Left ventricle myocardium superior (tissue), 1 donor: ENCODE measurements at regions not wholly inside any gene's neighbourhood (a gene's known extent, or its start where the extent isn't known, plus 50 kb on each side); places are given as distances from the start of the nearest gene placed in this dataset.

Source experiments
- ATAC-seq: fragments of 200-7000 bp; cut with Tn5 transposase; one replicate; pipeline ENCODE4 v1.9.1; 2020; ENCODE audit warnings: mild to moderate bottlenecking, moderate library complexity
- DNase-seq: peaks from one replicate; pipeline ENCODE4 v3.0.0-alpha.2; 2020
- intact Hi-C: fragments of 100-400 bp; cut with micrococcal nuclease; formaldehyde crosslinking; loops from one replicate; pipeline ENCODE4 v1.11.0; 2022
- donor health status: DM: no; HTN: yes; CAD: no; lungs with severe emphysema.

DNA sequence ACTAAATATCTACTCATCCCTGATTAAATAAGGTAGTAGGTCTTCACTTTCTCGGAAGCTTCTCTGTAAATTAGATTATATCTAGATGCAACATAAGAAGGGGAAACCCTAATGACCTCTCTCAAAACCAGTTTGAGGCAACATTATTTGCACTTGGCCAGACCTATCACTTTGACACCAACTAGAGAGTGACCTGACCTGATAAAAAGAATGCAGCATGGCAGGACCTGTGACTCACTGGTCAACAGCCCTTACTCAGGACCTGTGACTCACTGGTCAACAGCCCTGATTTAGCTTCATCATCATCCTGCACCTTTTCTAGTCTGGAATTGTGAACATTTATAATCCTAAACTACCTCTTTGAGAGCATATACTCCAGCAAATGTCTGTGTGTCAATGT lies 1957.7 kb upstream of the CELF4 start:
- ATAC-seq = no peak
- intact Hi-C loops = no loop called here
- DNase-seq = no peak

DNA sequence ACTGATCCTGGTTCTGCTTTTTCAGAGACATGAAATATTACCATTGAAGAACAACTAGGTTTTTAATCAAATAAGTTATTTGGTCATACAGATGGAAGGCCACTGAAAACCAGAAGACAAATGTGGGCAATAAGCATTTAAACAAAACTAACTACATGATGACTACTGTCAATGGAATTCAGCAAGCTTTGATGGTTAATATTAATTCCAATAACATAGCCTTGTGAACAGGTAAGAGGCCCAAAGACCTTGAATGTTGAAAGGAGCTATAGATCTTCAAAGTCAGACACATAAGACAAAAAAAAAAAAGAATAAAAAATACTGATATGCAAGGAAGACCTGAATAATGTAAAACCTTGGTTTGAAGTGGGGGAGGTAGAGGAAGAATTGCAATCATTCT lies 1955.6 kb upstream of the CELF4 start:
- DNase-seq (no peak), ATAC-seq (no peak)
- intact Hi-C loops = no loop called here

DNA sequence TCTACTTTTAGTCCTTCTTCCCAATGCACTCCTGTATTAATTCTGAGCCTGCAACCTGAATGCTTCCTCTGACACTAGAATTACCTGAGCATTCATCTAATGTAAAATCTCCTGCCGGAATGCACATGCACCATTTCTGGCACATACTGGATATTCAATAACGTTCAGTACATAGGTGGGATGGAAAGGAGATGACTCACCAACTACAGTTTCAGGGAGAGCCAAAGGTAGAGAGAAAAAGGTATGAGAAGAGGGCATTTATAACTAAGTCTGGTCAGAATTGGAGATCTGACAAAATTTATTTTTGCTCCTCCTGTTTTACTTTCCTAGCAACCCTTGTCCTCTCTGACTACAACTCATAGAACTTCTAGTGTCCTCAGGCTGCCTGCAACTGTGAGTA lies 1954.1 kb upstream of the CELF4 start:
- intact Hi-C loops = no loop called here
- DNase-seq = no peak
- no peak for ATAC-seq

DNA sequence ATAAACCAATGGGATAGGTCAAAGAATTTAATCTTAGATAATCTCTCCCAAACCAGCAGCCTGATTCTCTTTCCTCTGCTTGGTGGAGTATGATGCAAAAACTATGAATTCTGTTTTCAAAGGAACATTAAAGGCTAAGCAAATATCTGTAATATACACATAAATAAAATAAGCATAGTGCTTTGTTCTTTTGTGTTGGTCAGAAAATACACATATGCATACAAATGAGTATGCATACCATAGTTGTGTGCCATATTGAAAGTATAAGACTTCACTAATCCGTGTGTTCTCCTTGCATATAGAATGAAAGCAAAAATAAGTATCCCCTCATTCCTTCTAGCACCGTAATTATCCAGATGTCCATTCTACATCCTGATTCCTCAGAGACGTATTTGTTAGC lies 1949.7 kb upstream of the CELF4 start:
- ATAC-seq (no peak), DNase-seq (no peak)
- intact Hi-C loops = no loop called here

DNA sequence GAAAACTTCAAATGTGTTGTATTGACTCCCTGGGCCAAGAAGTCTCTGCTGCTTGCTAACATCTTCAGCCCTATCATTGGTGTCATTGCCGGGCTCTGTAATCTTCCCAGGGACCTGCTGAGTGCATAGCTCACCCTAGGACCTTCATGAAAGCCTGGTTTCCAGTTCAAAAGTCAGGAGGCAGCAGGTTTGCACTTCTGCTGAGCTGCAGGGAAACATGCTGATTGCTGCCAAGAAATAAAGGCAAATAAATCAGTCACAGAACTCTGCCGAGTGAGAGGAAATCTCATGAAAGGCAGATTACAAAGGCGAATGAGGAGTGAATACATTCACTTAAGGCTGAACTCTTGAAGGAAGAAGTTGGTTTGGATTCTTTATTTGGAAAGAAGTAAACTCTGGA lies 1947.6 kb upstream of the CELF4 start:
- no peak for ATAC-seq
- DNase-seq = no peak
- intact Hi-C loops = no loop called here

DNA sequence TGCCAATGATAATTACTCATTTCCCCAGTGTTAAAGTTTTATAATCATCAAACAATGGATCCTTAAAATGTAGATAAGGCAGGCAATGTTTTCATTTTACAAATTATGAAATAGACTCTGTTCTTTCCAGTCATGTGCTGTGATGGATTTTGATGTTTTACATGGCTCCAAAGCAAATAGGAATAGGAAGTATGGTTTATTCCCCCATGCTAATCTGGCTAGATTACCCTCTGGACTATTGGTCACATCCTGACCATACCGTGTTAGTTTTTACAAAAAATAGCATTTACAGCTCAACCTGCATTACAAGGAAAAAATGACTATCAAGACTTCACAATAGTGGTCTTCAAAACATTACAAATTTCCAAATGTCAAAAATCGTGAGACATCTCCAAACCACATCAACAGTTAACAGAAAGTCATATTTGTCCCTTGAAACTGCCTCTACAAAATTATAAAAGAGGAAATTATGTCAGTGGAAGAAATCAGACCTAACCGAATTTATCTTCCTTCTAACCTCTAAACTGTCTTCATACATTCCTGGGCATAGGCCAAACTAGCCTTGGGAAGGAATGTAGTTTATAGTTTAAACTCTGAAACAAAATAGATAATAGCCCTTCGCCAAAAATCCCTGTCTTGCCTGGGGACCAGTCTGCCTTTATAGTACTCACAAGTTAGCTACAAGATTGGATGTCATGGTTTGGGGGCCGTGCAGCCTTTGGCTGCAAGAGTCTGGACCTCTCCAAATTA lies 1941.2 kb upstream of the CELF4 start:
- intact Hi-C loops = no loop called here
- ATAC-seq (no peak), DNase-seq (no peak)

DNA sequence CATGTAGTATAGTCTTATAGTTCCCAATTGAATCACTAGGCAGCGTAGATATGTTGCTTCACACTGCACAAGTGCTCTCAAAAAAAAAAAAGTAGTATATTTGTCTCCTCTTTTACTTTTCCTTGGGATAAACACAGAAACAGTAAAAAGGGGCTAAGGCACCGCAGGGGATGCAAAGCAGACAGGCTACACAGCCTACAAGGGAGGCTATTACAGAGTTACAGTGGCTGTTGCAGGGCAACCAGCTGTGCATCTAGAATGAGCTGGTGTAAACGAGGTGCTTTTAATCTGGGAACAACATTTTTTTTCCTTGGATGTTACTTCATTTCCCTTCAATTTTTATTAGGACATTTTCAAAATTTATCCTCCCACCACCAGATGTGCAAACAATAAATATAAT lies 1934.7 kb upstream of the CELF4 start:
- ATAC-seq (no peak), DNase-seq (no peak)
- intact Hi-C loops = no loop called here

DNA sequence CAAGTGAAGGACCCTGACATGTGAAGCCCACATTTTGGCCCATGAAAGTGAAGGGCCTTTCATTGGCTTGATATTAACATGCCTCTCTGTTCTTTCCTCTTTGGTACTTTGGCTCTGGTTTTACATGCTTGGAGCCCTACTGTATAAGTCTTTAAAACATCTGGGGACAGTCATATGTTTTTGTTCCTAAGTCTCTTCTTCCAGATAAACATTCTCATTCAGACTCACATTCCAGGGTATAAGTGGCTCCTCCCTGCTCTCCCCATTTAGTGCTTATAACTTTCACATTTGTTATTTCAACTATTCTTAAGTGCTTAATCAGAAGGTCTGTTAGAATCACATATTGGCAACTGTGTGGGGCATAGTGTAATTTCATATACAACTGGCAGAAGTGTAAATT lies 1932.2 kb upstream of the CELF4 start:
- intact Hi-C loops = no loop called here
- no peak for ATAC-seq
- DNase-seq = no peak

DNA sequence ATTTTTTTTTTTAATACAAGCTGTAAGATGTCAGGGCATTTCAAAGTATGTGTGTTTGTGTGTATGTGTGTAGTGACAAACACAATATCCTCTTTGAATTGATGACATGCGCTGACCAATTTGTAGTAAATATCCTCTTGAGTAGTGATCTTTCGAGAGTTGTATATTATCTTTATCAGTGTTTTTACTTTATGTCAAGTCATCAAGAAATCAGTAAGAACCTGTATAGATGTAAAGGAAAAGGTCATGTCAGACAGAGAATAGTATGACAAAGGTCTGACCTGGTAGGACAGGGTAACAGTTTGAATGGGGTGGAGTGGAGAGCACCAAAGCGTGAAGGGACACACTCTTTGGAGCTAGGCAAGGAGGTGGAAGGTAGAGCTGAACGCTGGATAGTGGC lies 1931.4 kb upstream of the CELF4 start:
- ATAC-seq (no peak), DNase-seq (no peak)
- intact Hi-C loops = no loop called here

DNA sequence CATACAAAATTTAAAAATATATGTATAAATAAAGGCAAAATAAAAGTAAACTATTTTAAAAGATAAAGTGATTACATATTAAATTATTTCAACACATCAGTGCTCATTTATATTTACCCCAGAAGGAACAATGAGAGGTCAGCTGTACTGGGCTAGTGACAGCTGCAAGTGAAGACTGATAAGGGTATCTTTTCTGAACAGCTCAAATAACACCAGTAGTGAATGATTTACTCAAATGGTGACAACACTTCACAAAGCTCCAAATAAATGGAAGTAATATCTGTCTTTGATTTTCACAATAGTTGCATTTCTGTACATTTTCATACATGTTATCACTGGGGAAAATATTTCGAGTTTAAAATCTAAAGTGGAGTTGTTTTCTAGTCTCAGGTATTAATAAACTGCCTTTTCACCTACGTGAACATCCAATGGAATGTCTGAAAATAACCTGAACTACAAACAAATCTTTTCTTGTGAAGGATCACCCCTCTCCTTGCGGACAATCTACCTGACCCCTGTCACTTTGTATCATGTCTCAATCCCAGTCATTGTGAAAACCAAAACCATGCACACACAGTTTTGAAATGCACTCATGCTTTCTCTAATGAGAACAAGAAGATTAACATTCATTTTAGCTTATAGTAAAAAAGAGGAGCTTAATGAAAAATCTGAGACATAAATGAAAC lies 1928.8 kb upstream of the CELF4 start:
- ATAC-seq (no peak), DNase-seq (no peak)
- intact Hi-C loops = no loop called here

DNA sequence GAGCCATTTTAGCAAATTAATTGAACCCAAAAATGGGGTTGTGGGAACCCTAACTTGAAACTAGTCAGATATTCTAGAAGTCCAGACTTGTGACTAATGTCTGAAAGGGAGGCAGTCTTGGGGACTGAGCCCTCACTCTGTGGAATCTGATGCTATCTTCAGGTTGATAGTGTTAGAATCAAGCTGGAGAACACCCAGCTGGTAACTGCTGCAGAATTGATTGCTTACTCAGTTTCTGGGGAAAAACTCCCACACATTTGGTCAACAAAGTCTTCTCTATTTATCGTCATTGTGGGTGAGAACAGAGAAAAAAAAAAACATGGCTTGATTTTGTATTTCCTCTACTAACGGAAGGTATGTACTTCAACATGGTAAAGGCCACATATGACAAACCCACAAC lies 1925.8 kb upstream of the CELF4 start:
- intact Hi-C loops = no loop called here
- DNase-seq (no peak), ATAC-seq (no peak)

DNA sequence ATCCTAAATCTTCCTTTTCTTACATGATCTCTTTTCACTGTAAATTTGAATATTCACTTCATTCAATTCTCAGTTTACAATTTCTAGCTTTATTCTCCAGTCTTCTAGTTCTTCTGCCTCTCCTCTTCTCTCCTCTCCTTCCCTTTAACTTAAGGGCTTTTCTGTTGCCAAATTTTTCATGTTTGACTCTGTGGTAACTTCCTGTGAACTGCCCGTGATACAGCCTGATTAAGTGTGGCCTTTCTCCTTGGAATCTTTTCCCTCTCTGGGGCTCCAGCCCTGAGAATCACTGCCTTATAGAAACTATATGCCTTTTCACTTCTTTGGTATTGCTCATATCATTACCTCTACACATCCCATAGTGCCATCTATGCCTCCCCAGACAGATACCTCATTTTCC lies 1923.8 kb upstream of the CELF4 start:
- ATAC-seq (no peak), DNase-seq (no peak)
- intact Hi-C loops = no loop called here

DNA sequence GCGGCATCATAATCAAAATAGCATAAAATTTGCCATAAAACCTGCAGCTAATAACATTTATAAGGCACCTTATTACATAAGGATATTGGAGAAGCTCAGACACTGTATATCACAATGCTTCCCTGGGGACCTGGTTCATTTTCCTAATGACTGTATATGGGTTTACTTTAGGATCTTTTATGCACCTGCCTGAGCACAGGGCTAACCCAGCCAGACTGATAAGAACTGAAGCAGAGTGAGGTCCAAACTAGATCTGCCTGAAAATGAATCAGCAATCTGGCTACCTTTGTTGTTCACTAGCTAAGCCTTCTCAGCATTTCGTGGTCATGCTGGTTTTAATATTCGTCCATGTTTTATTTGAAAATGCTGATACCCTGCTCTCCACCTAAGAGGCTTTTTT lies 1922.3 kb upstream of the CELF4 start:
- ATAC-seq = no peak
- DNase-seq = no peak
- intact Hi-C loops = no loop called here

DNA sequence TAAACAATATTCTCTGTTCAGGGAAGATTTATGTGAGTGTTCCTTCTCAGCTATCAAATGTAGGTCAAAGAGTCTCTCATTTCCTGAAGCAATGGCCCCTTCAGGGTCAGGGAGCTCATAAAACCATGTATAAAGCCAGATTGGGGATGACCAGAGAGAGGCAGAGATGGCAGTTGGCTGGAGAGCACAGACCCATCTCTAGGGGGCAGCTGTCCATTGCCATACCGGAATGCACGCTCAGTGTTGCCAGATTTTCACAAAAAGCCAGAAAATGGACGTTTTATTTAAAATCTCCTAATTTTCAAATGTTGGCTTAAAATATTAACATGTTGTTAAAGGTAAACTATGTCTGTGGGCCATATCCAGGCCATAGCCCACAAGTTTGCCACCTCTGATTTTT lies 1920.7 kb upstream of the CELF4 start:
- intact Hi-C loops = no loop called here
- no peak for DNase-seq
- ATAC-seq = no peak

DNA sequence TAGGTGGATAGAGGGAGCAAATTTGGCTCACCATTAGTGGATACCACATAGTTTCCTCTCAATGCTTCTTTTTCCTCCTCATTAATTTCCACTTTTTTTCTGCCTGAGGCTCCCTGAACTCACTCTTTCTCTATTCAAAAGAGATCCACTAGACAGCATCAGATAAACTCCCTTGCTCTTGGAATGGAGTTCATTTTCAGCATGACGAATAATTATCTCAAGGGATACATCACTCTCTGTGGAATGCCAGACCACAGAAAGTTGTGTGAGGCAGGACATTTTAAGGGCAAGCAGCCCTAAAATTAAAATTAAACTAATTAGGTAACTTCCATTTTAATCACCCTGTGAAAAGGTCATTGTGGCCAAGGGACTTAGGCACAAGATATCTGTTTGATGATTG lies 1920.1 kb upstream of the CELF4 start:
- ATAC-seq = no peak
- no peak for DNase-seq
- intact Hi-C loops = no loop called here

DNA sequence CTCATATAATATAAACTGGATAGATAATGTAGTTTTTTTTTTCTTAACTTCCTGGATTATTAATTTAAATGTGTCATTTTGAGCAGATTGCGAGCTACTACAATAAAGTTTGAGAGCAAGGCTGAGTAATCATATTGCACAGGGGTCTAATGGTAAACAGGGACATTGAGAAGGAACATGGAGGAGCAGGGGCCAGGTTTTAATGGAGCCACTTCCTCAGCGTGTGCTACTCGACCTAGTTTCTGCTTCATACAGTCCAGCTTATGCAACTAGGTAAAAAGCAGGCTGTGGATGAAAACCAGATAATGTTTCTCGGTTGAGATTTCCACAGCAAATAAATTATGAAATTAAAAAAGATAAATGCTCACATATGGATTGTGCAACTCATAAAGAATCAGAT lies 1915.7 kb upstream of the CELF4 start:
- DNase-seq = no peak
- intact Hi-C loops = no loop called here
- ATAC-seq = no peak

DNA sequence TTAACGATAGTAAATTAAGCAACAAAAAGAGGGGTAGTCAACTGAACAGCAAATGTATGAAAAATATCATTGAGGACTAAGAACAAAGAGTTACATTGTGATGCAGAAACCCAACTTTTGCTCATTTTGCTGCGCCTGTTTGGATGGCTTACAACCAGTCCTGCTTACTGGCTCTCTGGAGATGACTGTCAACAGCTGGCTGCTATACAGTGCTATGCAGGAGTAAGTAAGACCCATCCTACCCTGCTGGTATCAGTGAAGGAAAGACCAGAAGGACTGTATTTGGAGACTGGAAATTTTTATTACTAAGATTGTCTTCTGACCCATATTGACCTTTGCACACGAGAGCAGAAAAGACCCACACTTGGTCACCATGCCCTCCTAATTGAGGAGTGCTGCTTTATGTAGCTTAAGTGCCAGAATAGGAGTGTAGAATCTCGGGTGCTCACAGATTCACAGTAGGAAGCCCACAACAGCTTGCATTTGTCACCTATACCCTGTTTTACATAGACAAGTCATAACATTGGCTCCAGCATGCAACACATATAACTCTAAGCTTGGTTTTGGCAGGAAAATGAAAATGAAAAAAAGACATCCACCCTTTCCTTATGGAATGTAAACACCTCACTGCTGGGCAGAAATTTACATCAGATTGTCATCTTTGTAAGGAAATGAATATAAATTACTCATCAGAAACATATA lies 1915.0 kb upstream of the CELF4 start:
- intact Hi-C loops = no loop called here
- DNase-seq = no peak
- ATAC-seq = no peak

DNA sequence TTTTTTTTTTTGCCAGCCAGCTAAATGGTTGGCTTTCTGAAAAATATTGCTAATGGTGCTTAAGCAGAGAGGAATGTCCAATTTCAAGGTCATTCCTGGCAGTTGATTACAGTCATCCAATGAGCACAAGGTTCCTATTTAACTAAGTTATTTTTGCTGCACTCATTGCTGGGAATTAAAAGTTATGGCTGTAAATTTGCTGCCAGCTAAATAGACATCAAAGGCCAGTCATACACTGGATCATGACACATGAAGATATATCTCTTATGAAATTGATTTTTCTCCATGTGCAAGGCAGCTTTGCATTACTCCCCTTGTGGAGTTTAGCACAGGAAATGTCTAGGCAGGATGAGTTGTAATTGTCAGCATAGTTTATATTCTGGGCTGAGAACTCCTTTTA lies 1898.4 kb upstream of the CELF4 start:
- DNase-seq (no peak), ATAC-seq (no peak)
- intact Hi-C loops = no loop called here

DNA sequence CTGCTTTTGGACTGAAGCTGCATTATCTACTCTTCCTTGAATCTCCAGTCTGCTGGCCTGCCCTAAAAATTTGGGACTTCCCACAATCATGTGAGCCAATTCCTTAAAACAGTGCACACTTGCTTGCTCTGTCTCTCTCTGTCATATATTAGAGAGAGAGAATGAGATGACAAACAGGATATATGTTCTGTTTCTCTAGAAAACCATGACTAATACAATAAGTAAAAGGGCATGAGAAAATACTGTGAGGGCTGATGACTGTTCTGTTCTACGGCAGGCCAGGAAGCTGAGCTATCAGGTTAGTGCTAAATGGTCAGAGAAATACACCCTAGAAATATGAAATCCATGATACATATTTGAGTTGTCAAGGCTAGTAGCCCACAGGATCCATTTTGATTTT lies 1896.8 kb upstream of the CELF4 start:
- DNase-seq (no peak), ATAC-seq (no peak)
- intact Hi-C loops = no loop called here

DNA sequence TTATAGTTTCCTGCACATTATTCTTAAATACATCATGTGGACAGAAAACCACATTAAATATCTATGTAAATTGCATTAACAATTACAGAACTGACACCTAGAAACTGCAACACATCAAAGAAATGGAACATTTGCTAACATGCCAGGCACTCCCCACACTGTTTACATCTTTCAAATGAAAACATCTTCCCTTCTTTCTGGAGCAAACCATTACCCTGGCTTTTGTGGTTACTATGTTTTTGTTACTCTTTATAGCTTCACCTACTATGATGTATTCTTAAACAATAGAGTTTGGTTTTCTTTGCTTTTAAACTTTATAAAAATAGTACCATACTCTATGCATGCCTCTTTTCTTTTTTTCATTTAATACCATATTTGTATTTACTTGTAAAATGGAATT lies 1894.5 kb upstream of the CELF4 start:
- DNase-seq = no peak
- intact Hi-C loops = no loop called here
- ATAC-seq = no peak

DNA sequence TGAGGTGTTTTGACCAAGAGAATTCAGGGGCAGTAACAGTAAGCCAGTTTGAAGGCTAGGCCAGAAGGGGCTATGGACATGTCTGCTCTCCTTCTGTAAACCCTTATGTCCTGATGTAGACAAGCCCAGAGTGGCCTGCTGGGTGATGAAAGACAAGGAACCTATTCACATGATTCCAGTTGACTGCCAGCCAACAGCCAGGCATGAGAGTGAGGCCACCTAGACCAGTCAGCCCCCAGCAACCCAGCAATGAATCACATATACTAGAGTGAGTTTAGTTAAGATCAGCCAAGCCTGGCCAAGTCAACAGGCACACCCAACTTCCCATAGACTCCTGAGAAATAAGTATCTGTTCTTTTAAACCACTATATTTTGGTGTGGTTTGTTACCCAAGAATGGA lies 1889.7 kb upstream of the CELF4 start:
- DNase-seq (no peak), ATAC-seq (peak; percentile 24)
- intact Hi-C loops = no loop called here
